ENCODE measurements at regions not wholly inside any gene's neighbourhood (a gene's known extent, or its start where the extent isn't known, plus 50 kb on each side); places are given as distances from the start of the nearest gene placed in this dataset.

DNA sequence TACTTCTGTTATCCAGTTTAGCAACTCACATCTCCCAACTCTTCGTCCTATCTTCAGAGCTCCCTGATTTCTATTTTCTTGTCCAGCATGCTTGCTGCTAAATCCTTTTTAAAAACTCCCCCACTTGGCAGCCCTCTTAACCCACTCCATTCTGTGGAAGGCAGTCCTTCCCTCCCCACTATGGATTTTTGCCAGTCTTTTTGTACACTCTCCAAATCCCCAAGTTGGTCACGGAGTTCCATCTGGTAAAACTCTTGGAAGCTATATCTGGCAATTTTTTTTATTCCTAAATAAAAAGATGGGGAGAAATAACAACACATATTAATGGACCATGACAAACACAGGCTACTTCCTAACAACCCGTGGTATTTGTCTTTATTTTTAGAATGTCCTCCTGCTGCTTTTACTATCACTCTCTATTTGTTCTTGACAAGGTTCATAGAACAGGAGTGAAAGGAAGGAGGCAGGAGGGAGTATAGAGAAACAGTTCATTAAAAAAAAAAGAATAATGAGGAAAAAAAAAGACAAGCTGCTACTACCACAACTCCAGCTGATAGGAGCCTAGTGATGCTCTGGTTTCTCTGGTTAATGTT is 120.0 kb upstream of the THSD7B start (continued):
- TF ChIP-seq, protein P1, sequence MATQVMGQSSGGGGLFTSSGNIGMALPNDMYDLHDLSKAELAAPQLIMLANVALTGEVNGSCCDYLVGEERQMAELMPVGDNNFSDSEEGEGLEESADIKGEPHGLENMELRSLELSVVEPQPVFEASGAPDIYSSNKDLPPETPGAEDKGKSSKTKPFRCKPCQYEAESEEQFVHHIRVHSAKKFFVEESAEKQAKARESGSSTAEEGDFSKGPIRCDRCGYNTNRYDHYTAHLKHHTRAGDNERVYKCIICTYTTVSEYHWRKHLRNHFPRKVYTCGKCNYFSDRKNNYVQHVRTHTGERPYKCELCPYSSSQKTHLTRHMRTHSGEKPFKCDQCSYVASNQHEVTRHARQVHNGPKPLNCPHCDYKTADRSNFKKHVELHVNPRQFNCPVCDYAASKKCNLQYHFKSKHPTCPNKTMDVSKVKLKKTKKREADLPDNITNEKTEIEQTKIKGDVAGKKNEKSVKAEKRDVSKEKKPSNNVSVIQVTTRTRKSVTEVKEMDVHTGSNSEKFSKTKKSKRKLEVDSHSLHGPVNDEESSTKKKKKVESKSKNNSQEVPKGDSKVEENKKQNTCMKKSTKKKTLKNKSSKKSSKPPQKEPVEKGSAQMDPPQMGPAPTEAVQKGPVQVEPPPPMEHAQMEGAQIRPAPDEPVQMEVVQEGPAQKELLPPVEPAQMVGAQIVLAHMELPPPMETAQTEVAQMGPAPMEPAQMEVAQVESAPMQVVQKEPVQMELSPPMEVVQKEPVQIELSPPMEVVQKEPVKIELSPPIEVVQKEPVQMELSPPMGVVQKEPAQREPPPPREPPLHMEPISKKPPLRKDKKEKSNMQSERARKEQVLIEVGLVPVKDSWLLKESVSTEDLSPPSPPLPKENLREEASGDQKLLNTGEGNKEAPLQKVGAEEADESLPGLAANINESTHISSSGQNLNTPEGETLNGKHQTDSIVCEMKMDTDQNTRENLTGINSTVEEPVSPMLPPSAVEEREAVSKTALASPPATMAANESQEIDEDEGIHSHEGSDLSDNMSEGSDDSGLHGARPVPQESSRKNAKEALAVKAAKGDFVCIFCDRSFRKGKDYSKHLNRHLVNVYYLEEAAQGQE (IDR thresholded peaks at IDR 0.05; ENCODE audit: low read depth, low read length), result no peak

DNA sequence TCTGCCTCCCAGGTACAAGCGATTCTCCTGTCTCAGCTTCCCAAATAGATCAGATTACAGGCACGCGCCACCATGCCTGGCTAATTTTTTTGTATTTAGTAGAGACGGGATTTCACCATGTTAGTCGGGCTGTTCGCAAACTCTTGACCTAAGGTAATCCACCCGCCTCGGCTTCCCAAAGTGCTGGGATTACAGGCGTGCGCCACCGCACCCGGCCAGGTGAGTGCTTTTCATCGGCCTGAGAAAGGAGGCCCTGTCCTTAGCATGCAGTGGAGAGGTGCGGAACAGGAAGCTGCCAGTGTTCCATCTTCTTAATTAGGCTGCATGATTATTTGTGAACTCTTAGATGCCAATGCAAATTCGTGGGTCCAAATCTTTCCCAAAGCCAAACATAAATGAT is 125.7 kb upstream of the THSD7B start:
- Histone ChIP-seq H3K9me2 (no peaks in the 10 kb centered on the region), H3K4me2 (no peak overlapping the region), H2AFZ (ENCODE audit: low read depth) (no peak overlapping the region), H3K4me1 (ENCODE audit: control insufficient read depth in 1 of 2, insufficient read depth in 2 of 2, low read depth in 1 of 2, low read length in 1 of 2) (no peaks in the 10 kb centered on the region), H3K27ac (ENCODE audit: low read depth in 2 of 2, low read length in 1 of 2) (no peak overlapping the region), H3F3A (replicated peaks; ENCODE audit: insufficient read depth) (no peaks in the 10 kb centered on the region), H3K4me3 (ENCODE audit: low read depth in 2 of 2, low read length in 1 of 2) (no peak overlapping the region), H3K9me3 (no peaks in the 10 kb centered on the region), H3K79me2 (ENCODE audit: insufficient read depth) (no peaks in the 10 kb centered on the region), H3K27me3 (ENCODE audit: insufficient read depth) (no peaks in the 10 kb centered on the region), H3K9ac (no peak overlapping the region), H4K20me1 (ENCODE audit: insufficient read depth) (no peaks in the 10 kb centered on the region), H3K36me3 (replicated peaks in 1 of 2; ENCODE audit: control insufficient read depth in 1 of 2, insufficient read depth in 2 of 2, low read length in 1 of 2) (no peaks in the 10 kb centered on the region)
- POLR2A ChIA-PET, result no interaction called here
- 52% methylated on average over 15 of the region's 15 CpGs for WGBS (ENCODE audit: low lambda C conversion rate)
- no peak for TF ChIP-seq POLR2AphosphoS5 (IDR thresholded peaks at IDR 0.05; ENCODE audit: low read depth, low read length)
- TF ChIP-seq, protein P2, sequence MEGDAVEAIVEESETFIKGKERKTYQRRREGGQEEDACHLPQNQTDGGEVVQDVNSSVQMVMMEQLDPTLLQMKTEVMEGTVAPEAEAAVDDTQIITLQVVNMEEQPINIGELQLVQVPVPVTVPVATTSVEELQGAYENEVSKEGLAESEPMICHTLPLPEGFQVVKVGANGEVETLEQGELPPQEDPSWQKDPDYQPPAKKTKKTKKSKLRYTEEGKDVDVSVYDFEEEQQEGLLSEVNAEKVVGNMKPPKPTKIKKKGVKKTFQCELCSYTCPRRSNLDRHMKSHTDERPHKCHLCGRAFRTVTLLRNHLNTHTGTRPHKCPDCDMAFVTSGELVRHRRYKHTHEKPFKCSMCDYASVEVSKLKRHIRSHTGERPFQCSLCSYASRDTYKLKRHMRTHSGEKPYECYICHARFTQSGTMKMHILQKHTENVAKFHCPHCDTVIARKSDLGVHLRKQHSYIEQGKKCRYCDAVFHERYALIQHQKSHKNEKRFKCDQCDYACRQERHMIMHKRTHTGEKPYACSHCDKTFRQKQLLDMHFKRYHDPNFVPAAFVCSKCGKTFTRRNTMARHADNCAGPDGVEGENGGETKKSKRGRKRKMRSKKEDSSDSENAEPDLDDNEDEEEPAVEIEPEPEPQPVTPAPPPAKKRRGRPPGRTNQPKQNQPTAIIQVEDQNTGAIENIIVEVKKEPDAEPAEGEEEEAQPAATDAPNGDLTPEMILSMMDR (IDR thresholded peaks at IDR 0.05), result no peak
- TF ChIP-seq CHD2 (IDR thresholded peaks at IDR 0.05; ENCODE audit: low read length, partially characterized antibody), result no peak
- TF ChIP-seq RAD21 (IDR thresholded peaks at IDR 0.05; ENCODE audit: low read length), result no peak
- no peak for TF ChIP-seq TCF12 (IDR thresholded peaks at IDR 0.05)
- no peak for TF ChIP-seq TEAD4 (IDR thresholded peaks at IDR 0.05; ENCODE audit: borderline replicate concordance, insufficient read depth)
- TF ChIP-seq RFX5 (IDR thresholded peaks at IDR 0.05; ENCODE audit: low read length), result no peak
- no peak for TF ChIP-seq GABPA (IDR thresholded peaks at IDR 0.05; ENCODE audit: low read depth)
- TF ChIP-seq YY1 (IDR thresholded peaks at IDR 0.05; ENCODE audit: low read depth), result no peak
- TF ChIP-seq EP300 (IDR thresholded peaks at IDR 0.05; ENCODE audit: borderline replicate concordance in 1 of 2, low read depth in 1 of 2, low read length in 1 of 2), result no peak
- TF ChIP-seq RCOR1 (IDR thresholded peaks at IDR 0.05; ENCODE audit: low read length), result no peak
- no peak for TF ChIP-seq SMC3 (IDR thresholded peaks at IDR 0.05; ENCODE audit: low read depth, low read length)
- TF ChIP-seq FOXJ3 (CRISPR knock-in tag; IDR thresholded peaks at IDR 0.05), result no peak
- TF ChIP-seq NRF1 (IDR thresholded peaks at IDR 0.05; ENCODE audit: low read depth, low read length), result no peak
- no peak for TF ChIP-seq SIN3A (IDR thresholded peaks at IDR 0.05; ENCODE audit: borderline replicate concordance, low read depth, low read length)
- TF ChIP-seq EZH2phosphoT487 (IDR thresholded peaks at IDR 0.05; ENCODE audit: borderline replicate concordance, low read depth), result no peak
- TF ChIP-seq JUND (IDR thresholded peaks at IDR 0.05), result no peak
- DNase-seq, result no peak
- CTCF ChIA-PET, result no interaction called here
